Hematopoietic multipotent progenitor cell (in vitro differentiated cells): ENCODE measurements at regions not wholly inside any gene's neighbourhood (a gene's known extent, or its start where the extent isn't known, plus 50 kb on each side); places are given as distances from the start of the nearest gene placed in this dataset.

ENCODE experiments used
- DNase-seq, 3 donors: peaks; one replicate each; pipeline ENCODE4 v3.0.0-alpha.2; 2011 to 2015; ENCODE audit warnings: low read depth in 2 of 3, low spot score in 2 of 3

DNA sequence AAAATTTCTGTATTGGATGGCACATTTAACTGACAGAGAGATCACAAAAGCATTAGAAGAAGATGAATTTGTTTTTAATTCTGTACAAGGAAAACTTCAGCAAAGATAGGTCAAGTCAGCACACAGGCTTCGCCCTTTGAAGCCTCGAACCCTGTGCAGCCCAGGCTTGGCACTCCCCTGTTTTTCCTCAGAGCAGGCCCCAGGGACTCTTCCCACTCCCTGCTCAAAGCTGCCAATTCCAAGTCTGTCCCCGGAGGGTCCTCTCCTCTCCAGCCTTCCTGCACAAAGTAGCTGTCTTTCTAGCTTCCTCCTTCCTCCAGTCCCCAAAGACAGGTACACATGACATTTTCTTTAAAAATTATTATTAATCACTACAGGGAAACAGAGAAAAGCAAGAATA is 466.3 kb downstream of the PPARGC1A start:
- DNase-seq = no peak

DNA sequence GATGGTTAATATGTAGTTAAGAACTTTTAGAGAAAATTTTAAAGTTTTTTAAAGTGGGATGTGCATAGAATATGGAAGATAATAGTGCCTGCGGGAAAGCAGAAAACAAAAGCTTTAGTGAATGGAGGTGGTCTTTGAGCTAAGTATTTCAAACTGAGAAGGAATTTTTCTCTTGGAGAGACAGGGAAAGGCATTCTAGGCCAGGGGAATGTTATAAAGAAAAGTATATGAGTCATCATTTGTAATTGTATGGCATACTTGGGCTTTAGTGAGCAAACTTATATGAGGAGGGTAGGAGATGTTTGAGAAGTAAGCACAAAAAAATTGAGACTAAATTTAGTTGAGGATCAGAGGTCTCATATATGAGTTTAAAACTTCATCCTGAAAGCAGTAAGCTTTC is 467.0 kb downstream of the PPARGC1A start:
- DNase-seq = no peak

DNA sequence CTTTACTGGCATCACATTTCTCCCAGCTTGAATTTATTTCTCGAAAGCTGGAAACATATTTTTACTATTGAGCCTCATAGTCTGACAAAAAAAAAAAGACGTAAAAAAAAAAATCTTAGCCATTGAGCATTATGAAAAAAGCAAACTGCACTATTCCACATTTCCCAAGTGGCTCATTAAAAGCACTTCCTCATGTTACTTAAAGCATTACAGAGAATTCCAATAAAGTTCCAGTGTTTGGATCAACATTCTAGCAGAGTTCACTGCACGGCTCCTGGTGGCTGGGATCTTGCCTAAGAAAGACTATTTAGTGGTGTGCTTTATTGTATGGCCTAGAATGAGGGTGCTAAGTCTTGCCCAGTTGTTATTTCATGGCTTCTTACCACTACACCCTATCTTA is 476.2 kb downstream of the PPARGC1A start:
- no peak for DNase-seq

DNA sequence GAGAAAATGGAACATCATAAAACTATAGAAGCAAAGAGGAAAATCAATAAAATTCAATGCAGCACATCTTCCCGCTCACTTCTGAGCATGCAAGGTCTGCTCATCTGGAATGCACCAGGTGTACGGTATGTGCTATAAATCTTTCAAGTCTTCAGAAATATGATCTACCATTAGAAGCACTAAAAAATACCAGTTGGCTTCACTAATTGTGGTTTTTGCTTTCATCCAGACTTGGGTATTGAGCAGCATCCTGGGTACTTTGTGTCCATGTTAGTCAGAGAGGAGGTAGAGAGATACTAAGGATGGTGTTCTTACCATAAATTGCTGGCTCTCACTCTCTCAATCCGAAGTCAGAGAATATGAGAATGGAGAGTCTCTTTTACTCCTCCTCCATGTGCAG is 477.1 kb downstream of the PPARGC1A start:
- no peak for DNase-seq

- peak in 1 of 3 donors; percentile 1 for DNase-seq
Observed at GRCh38 chr4:23408913-23409312, 480.9 kb downstream of the PPARGC1A start.

DNA sequence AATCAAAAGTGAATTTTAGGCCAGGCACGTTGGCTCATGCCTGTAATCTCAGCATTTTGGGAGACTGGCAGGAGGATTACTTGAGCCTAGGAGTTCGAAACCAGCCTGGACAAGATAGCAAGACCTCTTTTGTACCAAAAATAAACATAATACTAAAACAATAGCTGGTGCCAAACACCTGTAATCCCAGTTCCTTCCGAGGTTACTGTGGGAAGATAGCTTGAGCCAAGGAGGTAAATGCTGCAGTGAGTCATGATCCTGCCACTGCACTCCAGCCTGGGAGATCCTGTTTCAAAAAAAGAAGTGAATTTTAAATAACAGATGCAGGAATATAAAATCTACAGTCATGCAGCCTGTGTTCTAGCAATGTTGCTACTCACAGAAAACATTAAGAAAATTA is 488.3 kb downstream of the PPARGC1A start:
- DNase-seq = no peak

GRCh38 chr4:23392860-23393458 is 496.9 kb downstream of the PPARGC1A start:
- DNase-seq = no peak

- no peak for DNase-seq
Observed at GRCh38 chr4:23390246-23390645, 499.6 kb downstream of the PPARGC1A start.

DNA sequence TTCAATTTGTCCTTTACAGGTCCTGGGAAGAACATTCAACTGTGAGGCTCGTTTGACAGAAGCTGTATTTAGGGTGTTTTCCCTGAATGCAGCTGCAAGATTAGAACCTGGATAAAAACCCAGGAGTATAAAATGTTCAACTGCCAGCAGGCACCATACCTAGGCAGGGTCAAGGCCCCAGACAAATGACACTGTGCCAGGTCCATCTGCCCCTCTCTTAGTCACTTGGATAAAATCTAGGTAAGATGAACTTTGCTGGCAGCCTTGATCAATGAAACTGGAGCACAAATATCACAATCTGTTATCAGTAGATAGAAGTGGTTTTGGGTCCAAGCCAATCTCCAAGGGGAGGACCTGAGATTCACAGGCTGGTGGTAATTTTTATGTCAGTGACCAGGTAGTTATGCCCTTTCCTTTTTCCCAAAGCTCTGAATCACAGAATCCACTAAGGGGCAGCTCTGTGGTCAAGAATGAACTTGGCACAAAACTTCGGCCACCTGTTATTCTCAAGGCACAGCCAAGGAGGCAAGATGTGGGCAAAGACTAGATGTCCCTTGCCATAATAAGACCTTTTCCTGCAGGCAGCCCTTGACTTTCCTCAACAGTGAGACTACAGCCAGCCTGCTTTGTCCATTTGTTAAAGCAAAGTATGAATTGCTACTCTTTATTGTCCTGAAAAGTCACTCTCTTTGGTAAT is 501.0 kb downstream of the PPARGC1A start:
- DNase-seq = no peak

GRCh38 chr4:23388255-23388654 is 501.6 kb downstream of the PPARGC1A start:
- no peak for DNase-seq

DNA sequence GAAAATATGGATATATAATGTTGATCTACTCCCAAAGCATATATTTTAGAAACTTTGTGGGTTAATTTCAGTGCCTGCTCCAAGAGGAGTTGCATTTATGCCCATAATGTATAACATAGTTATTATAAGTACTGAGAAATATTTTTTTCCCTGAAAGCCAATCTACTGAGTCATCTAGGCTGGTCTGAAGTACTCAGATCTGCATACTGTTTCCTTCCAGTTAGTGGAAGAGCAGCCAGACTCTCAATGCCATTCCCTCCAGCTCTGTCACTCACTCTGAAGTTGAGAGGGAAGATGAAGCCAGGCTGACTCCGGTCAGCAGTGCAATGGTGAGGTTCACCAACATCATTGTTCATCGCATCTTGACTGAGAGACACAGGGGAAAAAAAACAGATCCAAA is 505.1 kb downstream of the PPARGC1A start:
- DNase-seq = no peak

GRCh38 chr4:23382879-23383278 is 507.0 kb downstream of the PPARGC1A start:
- no peak for DNase-seq

GRCh38 chr4:23374259-23374658 is 515.6 kb downstream of the PPARGC1A start:
- no peak for DNase-seq

DNA sequence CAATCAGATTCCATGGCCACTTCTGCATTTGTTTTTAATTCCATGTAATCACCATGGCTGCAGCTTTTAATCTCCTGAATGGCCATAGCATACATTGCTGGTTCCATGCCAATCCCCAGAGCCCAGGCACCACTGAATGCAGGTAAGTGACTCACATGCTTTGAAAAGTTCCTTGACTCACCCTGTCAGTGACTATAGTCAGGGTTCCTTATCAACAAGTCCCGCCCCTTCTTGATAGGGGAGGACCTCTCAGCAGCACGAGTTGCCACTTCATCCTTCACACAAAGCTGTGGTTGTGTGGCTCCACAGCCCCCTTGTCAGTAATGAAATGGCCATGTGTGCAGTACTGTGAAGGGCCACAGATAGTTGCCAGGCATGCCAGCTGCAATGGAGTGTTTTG is 516.6 kb downstream of the PPARGC1A start:
- DNase-seq = peak in 2 of 3 donors; percentile 5 to 6

GRCh38 chr4:23371533-23371932 is 518.3 kb downstream of the PPARGC1A start:
- DNase-seq = no peak

- DNase-seq = no peak
Observed at GRCh38 chr4:23369331-23369730, 520.5 kb downstream of the PPARGC1A start.

GRCh38 chr4:23368081-23368697 is 521.7 kb downstream of the PPARGC1A start:
- no peak for DNase-seq

GRCh38 chr4:23366557-23366906 is 523.3 kb downstream of the PPARGC1A start:
- no peak for DNase-seq

GRCh38 chr4:23365871-23366556 is 523.8 kb downstream of the PPARGC1A start:
- no peak for DNase-seq

DNA sequence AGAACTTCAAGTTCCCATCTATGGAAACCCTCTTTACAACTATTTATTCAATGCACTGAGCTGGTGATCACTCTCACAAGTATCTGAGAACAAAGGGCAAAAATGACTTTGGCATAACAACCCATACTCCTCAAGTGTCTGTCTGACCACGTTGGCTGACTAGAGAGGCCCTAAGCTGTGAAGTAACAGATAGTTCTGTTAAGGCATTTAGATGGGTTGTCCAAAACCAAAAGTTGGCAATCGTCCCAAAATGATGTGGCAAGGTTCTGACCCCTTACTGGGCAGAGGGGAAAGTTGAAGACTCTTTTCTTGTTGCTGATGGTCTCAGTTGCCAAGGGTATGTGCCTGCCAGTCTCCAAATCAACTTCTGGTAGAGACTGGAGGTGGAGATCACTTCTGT is 524.8 kb downstream of the PPARGC1A start:
- DNase-seq = no peak

DNA sequence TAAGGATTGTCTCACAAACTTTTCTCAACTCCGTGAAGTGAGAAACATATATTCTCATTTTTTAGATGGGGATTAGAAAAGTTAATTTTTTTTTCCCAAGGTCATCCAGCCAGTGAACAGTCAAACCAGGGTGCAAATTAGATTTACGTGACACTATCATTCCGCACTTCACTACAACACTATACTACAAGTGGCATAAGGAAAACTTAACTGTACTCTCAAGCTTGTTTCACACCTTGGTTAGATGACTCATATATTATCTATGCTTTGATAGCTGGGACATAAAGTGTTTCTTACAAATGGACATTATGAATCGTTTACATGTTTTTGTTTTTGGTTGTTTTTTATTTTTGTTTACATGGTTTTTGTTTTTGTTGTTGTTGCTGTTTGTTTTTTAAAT is 525.7 kb downstream of the PPARGC1A start:
- no peak for DNase-seq

DNA sequence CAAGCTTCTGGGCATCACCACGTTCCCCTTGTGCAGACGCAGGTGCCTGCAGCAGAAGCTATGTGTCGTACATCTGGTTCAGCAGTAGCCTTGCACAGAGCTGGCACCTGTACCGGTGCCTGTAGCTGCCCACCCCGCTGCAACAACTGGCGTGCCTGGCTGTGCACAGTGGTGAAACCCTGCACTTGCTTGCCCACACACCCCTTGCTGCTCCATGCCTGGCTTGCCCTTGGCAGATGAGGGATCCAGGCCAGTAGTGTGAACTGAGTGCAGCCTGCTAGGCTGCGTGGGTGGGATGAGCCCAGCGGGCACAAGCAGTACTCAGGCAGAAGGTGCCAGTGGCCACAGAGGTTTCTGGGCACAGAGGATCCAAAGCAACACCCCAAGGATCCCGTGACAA is 528.4 kb downstream of the PPARGC1A start:
- DNase-seq = no peak
